ENCODE measurements at regions not wholly inside any gene's neighbourhood (a gene's known extent, or its start where the extent isn't known, plus 50 kb on each side); places are given as distances from the start of the nearest gene placed in this dataset.
"Not testable (repeated sequence)": the region's sequence is repeated elsewhere in the genome, so short reads cannot be mapped to it uniquely, and the experiment has no call there.

DNA sequence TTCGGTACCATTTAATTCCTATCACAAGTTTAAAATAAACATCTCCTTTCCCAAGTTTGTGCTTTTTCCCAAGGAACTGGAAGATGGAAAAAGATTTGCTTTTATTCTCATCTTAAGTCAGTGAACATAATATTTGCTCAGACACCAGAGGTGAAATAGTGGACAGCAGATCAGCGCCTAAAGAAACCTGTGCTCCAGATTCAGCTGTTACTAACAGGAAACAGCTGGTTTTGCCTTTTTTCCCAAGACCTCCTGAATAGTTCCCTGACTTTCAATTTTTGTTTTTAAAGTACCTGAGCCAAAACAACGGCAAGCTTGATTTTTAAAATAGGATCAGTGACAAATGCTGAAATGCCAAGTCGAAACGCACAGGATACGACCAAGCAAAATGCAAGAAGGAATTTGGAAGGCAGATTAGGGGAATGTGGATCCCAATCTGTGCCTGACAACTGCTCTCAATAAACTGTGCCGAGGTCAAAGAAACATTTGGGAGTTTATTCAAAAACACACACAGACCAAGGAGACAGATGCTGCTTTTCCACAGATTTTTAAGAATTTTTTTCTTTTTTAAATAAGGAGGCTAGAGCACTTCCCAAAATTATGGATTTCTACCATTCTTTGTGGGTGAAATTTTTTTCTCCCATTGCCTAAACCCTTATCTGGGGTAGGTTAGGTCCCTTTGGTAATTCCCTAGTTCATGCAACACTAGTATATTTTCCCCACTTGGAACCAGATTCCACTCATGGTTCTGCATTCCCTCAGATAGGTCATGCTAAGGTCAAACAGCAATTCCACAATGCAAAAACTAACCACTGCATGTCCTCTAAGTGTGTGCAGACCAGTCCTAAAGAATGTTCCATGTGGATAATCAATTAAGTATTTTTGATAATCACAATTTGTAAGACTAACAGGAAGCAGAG, 121.5 kb upstream of the PDE1A start:
- peak in 1 of 2 donors; percentile 90 for DNase-seq (ENCODE audit: low read depth in 2 of 2)

DNA sequence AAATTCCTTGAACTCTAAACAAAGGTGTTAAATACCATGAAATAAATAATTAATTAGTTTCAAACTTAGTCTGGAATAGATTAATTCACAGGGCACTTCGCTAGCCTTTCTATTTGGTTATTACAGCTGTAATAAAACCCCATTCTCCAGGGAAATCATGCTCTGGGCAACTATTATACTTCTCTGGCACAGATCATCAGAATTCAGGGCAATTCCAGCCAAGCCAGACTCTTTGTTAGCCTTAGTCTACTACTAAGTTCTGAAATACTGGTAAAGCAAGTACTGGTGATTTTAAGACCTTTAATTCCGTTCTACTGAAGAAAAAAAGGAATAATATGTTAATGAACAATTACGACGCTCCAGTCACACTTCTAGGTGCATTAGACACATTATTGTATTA, 123.4 kb upstream of the PDE1A start:
- no peak for DNase-seq (ENCODE audit: low read depth in 2 of 2)

- not testable (repeated sequence) for DNase-seq (ENCODE audit: low read depth in 2 of 2)
Measured at GRCh38 chr2:182552232-182552631, 125.4 kb upstream of the PDE1A start.

DNA sequence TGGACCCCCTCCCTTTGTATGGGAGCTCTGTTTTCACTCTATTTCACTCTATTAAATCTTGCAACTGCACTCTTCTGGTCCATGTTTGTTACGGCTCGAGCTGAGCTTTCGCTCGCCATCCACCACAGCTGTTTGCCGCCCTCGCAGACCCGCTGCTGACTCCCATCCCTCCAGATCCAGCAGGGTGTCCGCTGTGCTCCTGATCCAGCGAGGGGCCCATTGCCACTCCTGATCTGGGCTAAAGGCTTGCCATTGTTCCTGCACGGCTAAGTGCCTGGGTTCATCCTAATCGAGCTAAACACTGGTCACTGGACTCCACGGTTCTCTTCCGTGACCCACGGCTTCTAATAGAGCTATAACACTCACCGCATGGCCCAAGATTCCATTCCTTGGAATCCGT, 125.9 kb upstream of the PDE1A start:
- not testable (repeated sequence) for DNase-seq (ENCODE audit: low read depth in 2 of 2)

DNA sequence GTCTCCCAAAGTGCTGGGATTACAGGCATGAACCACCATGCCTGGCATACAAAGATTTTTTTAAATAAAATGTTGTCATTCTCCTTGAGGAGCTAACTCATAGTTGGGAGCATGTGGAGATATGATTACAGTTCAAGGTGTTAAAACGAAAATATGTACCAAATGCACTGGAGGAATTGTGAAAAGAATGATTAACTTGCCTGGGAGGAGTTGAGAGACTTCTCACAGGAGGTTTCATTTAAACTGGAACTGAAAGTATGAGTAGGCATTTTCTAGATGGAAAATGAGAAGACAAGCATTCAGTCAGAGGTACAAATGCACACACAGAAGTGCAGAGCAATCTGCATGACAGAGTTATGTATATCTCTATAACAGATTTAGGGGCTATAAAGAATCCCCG, 126.6 kb upstream of the PDE1A start:
- no peak for DNase-seq (ENCODE audit: low read depth in 2 of 2)

GRCh38 chr2:182554950-182555349, 128.1 kb upstream of the PDE1A start:
- DNase-seq (ENCODE audit: low read depth in 2 of 2), result no peak

GRCh38 chr2:182558564-182558963, 131.7 kb upstream of the PDE1A start:
- no peak for DNase-seq (ENCODE audit: low read depth in 2 of 2)

DNA sequence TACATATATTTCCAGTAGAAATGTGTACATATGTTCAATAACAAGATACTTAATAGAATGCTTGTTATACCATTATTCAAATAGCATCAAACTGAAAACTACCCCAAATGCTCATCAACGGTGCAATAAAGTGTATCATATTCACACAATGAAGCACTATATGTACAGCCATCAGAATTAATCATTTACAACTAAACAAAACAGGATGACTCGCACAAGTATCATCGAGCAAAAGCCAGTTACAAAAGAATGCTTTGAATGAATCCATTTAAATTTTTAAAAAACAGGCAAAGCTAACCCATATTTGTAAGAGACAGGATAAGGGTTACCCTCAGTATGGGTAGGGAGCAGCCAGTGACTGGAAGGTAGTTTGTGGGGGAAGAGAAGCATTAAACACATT, 132.8 kb upstream of the PDE1A start:
- no peak for DNase-seq (ENCODE audit: low read depth in 2 of 2)

- no peak for DNase-seq (ENCODE audit: low read depth in 2 of 2)
Measured at GRCh38 chr2:182565911-182566567, 139.2 kb upstream of the PDE1A start.

DNA sequence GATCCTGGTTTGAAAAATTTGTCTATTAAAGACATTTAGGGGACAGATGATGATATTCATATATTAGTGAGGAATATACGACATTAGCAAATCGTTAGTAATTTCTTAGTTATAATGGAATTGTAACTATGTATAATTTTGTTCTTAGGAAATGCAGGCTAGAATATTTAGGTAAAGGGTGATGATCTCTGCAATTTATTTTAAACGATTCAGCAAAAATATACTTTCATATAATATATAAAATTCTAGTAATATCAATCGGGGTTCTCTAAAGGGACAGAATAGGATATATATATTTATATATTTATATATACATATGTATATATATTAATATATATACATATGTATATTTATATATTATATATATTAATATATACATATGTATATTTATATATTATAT, 142.5 kb upstream of the DNAJC10 start:
- no peak for DNase-seq (ENCODE audit: low read depth in 2 of 2)

- DNase-seq (ENCODE audit: low read depth in 2 of 2), result no peak
Measured at GRCh38 chr2:182577816-182578215, 138.2 kb upstream of the DNAJC10 start.

- DNase-seq (ENCODE audit: low read depth in 2 of 2), result no peak
Measured at GRCh38 chr2:182581196-182581935, 134.7 kb upstream of the DNAJC10 start.

DNA sequence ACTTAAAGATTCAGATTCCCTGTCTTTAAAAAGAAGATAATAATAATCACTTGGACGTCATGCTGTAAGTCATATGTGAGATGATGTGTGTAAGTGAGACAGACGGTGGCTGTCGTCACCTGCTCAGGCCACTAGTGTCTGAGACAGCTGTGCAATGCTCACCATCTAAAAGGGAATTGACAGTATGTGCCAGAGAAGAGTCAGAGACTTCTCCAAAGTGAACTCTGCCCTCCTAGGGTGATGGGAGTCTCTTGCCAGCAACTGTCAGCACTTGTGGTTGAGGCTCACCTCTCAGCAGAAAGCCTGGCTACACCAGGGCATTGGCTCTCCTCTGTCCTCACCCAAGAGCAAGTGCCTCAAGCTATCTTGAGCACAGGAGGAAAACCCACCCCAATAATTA, 131.6 kb upstream of the DNAJC10 start:
- DNase-seq (ENCODE audit: low read depth in 2 of 2), result no peak

- DNase-seq (ENCODE audit: low read depth in 2 of 2), result no peak
Measured at GRCh38 chr2:182585001-182585400, 131.1 kb upstream of the DNAJC10 start.

GRCh38 chr2:182585430-182585829, 130.6 kb upstream of the DNAJC10 start:
- no peak for DNase-seq (ENCODE audit: low read depth in 2 of 2)

DNA sequence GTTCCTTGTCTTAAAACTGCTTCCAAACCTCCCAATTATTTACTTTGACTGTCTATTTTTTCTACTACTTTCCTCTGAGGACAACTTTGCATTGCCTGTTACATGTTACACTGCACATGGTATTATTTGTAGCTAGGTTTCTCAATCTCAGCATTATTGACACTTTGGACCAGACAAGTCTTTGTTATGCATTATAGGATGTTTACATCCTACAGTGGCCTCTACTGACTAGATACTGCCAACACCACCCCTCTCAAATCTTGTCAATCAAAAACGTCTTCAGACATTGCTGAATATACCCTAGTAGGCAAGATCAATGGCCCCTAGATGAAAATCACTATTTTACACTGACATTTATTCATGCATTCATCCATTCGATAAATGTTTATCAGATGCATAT, 129.6 kb upstream of the DNAJC10 start:
- DNase-seq (ENCODE audit: low read depth in 2 of 2), result peak in 1 of 2 donors; percentile 5

- DNase-seq (ENCODE audit: low read depth in 2 of 2), result no peak
Measured at GRCh38 chr2:182587831-182588230, 128.2 kb upstream of the DNAJC10 start.

GRCh38 chr2:182589121-182589520, 126.9 kb upstream of the DNAJC10 start:
- no peak for DNase-seq (ENCODE audit: low read depth in 2 of 2)

DNA sequence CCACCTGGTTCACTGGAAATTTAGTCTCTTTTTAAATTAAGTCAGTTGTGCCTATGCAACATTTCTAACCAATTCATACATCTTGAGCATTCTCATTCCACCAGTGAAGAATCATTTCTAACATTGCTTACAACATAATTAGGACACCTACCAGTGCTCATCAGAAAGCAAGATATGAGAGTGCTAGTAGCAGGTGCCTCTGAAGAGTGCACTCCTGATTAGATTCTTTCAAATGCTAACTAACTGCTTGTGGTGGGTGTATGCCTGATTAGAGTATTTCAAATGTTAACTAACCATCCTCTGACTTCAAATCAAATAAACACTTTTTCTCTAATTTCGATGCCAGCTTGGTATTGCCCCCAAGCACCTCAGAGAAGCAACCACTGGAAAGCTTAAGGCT, 124.3 kb upstream of the DNAJC10 start:
- DNase-seq (ENCODE audit: low read depth in 2 of 2), result no peak

DNA sequence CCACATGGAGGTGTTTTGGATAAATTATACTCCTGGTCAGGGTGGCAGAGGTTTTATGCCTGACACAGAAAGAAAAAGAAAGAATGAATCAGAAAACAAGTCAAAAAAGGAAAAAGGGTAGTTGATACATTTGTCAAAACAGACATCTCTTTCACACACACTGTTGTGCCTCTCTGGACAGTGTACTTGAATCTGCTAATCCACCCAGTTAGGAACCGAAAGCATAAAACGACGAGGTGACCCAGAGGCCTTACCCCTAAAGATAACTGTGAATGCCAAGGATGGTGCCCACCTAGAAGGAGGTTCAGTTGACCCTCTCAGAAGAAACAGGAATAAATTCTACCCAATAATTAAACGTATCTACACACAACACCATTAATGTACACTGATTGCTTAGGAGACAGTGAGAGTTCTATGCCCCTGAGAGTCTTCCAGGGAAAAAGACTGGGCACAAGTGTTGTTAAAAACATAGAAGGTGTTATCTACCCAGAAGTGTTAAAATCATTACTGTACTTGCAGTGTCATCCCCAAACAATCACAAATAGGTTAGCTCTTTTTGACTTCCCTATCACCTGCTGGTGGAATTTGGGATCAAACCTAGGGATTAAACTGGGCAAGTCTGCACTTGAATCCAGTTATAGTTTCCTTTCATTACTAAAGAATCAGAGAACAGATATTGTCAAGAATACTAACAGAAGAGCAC, 123.2 kb upstream of the DNAJC10 start:
- no peak for DNase-seq (ENCODE audit: low read depth in 2 of 2)

- DNase-seq (ENCODE audit: low read depth in 2 of 2), result no peak
Measured at GRCh38 chr2:182593394-182593975, 122.6 kb upstream of the DNAJC10 start.
